ENCODE measurements at regions not wholly inside any gene's neighbourhood (a gene's known extent, or its start where the extent isn't known, plus 50 kb on each side); places are given as distances from the start of the nearest gene placed in this dataset.

- Histone ChIP-seq H3K9me3 (peaks cover 0 to 25% (median 9%) of the 10 kb centered on the region in 12 donors), H3K36me3 (no peaks in the 10 kb centered on the region), H3K4me1 (no peaks in the 10 kb centered on the region), H3K27me3 (no peaks in the 10 kb centered on the region), H3K4me3 (no peak overlapping the region), H3K27ac (no peak overlapping the region)
- TF ChIP-seq, protein P1, sequence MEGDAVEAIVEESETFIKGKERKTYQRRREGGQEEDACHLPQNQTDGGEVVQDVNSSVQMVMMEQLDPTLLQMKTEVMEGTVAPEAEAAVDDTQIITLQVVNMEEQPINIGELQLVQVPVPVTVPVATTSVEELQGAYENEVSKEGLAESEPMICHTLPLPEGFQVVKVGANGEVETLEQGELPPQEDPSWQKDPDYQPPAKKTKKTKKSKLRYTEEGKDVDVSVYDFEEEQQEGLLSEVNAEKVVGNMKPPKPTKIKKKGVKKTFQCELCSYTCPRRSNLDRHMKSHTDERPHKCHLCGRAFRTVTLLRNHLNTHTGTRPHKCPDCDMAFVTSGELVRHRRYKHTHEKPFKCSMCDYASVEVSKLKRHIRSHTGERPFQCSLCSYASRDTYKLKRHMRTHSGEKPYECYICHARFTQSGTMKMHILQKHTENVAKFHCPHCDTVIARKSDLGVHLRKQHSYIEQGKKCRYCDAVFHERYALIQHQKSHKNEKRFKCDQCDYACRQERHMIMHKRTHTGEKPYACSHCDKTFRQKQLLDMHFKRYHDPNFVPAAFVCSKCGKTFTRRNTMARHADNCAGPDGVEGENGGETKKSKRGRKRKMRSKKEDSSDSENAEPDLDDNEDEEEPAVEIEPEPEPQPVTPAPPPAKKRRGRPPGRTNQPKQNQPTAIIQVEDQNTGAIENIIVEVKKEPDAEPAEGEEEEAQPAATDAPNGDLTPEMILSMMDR (IDR thresholded peaks at IDR 0.05), result no peak
- no peak for TF ChIP-seq POLR2A (IDR thresholded peaks at IDR 0.05)
- ATAC-seq (no peak), DNase-seq (no peak)
- 75 to 79% (median 79%) methylated on average over 1 of the region's 1 CpG for WGBS, 4 donors
- intact Hi-C loops (cut with DNase I), result no loop called here
These were observed 549.0 kb downstream of the EPHA3 start for GRCh38 chr3:89656388-89656787.

DNA sequence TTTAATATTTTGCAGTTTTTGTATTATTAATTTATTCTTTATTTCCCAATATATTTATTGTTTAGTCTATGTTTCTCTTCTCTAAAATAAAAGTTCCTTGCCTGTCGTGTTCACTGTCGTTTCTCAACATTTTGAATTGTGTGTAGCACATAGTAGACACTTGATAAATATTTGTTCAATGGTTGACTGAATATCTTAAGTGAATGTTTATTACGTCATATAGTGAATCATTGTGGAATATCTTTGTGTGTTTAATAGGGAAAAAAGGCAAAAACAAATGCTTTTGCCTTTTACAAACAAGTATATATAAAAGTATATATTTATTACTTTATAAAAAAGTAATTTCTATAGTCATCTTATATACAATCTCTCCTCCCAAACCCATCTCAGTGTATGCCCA lies 572.3 kb downstream of the EPHA3 start:
- no peak for ATAC-seq

DNA sequence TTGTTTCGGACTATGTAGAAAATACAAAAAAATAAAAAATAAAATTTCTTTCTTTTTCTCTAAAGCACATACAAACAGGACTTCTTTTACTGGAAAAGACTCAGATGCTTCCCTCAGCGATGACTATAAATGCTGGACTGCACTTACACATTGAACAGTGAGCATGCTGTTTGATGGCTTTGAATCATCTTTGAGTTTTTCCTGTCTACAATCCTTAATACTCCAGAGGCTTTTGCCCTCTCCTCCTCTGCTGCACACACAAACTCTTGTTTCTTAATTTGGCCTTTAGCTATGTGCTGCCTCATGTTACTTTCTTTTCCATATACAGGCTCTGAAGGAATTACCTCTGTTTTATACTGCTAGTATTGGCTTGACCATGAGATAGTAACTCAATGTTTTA lies 575.1 kb downstream of the EPHA3 start:
- no peak for DNase-seq
- TF ChIP-seq, protein P1 (IDR thresholded peaks at IDR 0.05), result no peak
- TF ChIP-seq POLR2A (IDR thresholded peaks at IDR 0.05), result no peak
- intact Hi-C loops (cut with DNase I), result no loop called here
- no peak for ATAC-seq
- Histone ChIP-seq H3K9me3 (peaks cover 0 to 6% (median 0%) of the 10 kb centered on the region in 12 donors), H3K36me3 (no peaks in the 10 kb centered on the region), H3K4me3 (no peak overlapping the region), H3K27me3 (no peaks in the 10 kb centered on the region), H3K4me1 (peaks cover 0 to 2% (median 0%) of the 10 kb centered on the region in 12 donors), H3K27ac (no peak overlapping the region)
- 70 to 79% (median 76%) methylated on average over 2 of the region's 2 CpGs for WGBS, 4 donors

More for the DNA sequence above, 572.3 kb downstream of the EPHA3 start:
- H3K4me1 ChIP-seq, result peaks cover 0 to 2% (median 0%) of the 10 kb centered on the region in 12 donors
- DNase-seq, result no peak
- H3K4me3 ChIP-seq, result no peak overlapping the region
- intact Hi-C loops (cut with DNase I), result no loop called here
- H3K27me3 ChIP-seq, result no peaks in the 10 kb centered on the region
- no peaks in the 10 kb centered on the region for H3K36me3 ChIP-seq
- WGBS, 4 donors, result 86 to 90% (median 88%) methylated on average over 3 of the region's 3 CpGs
- H3K9me3 ChIP-seq, result no peaks in the 10 kb centered on the region
- TF ChIP-seq, protein P1 (IDR thresholded peaks at IDR 0.05), result no peak
- no peak for TF ChIP-seq POLR2A (IDR thresholded peaks at IDR 0.05)
- no peak overlapping the region for H3K27ac ChIP-seq

DNA sequence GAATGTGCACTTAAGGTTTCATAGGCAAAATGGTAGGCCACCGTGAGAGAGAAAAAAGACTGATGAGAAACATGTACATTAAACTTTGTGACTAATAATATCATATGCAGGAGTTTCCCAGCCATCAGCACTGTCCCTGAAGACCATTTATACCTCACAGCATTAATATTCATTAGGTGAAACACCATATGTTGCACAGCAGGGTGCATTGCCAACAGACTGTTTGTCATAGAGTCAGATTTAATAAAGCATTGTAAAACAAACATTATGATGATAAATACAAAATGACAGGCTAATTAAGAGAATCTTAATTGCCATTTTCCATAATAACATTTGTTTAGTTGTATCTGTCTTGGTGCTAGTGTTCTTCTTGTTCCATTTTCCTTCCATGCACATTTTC lies 578.3 kb downstream of the EPHA3 start:
- intact Hi-C loops (cut with DNase I), result no loop called here
- ATAC-seq, result no peak
- H3K4me1 ChIP-seq, result peaks cover 0 to 2% (median 0%) of the 10 kb centered on the region in 12 donors

More for the DNA sequence above, 578.3 kb downstream of the EPHA3 start:
- no peak for DNase-seq
- no peak for TF ChIP-seq POLR2A (IDR thresholded peaks at IDR 0.05)
- TF ChIP-seq, protein P1 (IDR thresholded peaks at IDR 0.05), result no peak
- H3K27ac ChIP-seq, result no peak overlapping the region
- no peaks in the 10 kb centered on the region for H3K36me3 ChIP-seq
- no peaks in the 10 kb centered on the region for H3K27me3 ChIP-seq
- H3K9me3 ChIP-seq, result peaks cover 0 to 6% (median 0%) of the 10 kb centered on the region in 12 donors
- H3K4me3 ChIP-seq, result no peak overlapping the region
- 86 to 97% (median 94%) methylated on average over 1 of the region's 1 CpG for WGBS, 4 donors
